HG02840 (cell line): ENCODE measurements at regions not wholly inside any gene's neighbourhood (a gene's known extent, or its start where the extent isn't known, plus 50 kb on each side); places are given as distances from the start of the nearest gene placed in this dataset.
A peak's percentile ranks its signal among the peaks of the same experiment; 100 is the strongest.

ENCODE experiments used
- ATAC-seq: cut with Tn5 transposase; IDR thresholded peaks from one replicate; pipeline ENCODE4 v1.9.1; 2021; ENCODE audit warnings: mild to moderate bottlenecking, moderate library complexity, moderate number of reproducible peaks; ENCODE audit not compliant: unreplicated experiment, low FRiP score

- no peak for ATAC-seq
These were observed 179.4 kb upstream of the BCL6 start for GRCh38 chr3:187924651-187925050.

GRCh38 chr3:187925326-187925725, 180.1 kb upstream of the BCL6 start:
- no peak for ATAC-seq

- no peak for ATAC-seq
These were observed 181.4 kb upstream of the BCL6 start for GRCh38 chr3:187926620-187927019.

GRCh38 chr3:187927565-187927964, 182.3 kb upstream of the BCL6 start:
- no peak for ATAC-seq

- no peak for ATAC-seq
These were observed 184.0 kb upstream of the BCL6 start for GRCh38 chr3:187929112-187929816.

GRCh38 chr3:187930021-187930420, 184.8 kb upstream of the BCL6 start:
- ATAC-seq: no peak

GRCh38 chr3:187931101-187931500, 185.8 kb upstream of the BCL6 start:
- no peak for ATAC-seq

GRCh38 chr3:187931770-187932278, 186.6 kb upstream of the BCL6 start:
- no peak for ATAC-seq

GRCh38 chr3:187932530-187932929, 187.3 kb upstream of the BCL6 start:
- ATAC-seq: no peak

- peak; percentile 90 for ATAC-seq
These were observed 190.4 kb upstream of the BCL6 start for GRCh38 chr3:187935623-187936156.

GRCh38 chr3:187936676-187937075, 191.4 kb upstream of the BCL6 start:
- no peak for ATAC-seq

- ATAC-seq: no peak
These were observed 194.6 kb upstream of the BCL6 start for GRCh38 chr3:187939891-187940290.

GRCh38 chr3:187941135-187941847, 196.0 kb upstream of the BCL6 start:
- ATAC-seq: no peak

GRCh38 chr3:187941848-187942194, 196.6 kb upstream of the BCL6 start:
- ATAC-seq: no peak

- ATAC-seq: no peak
These were observed 197.5 kb upstream of the BCL6 start for GRCh38 chr3:187942658-187943241.

- no peak for ATAC-seq
These were observed 198.6 kb upstream of the BCL6 start for GRCh38 chr3:187943677-187944389.

GRCh38 chr3:187944390-187945179, 199.3 kb upstream of the BCL6 start:
- ATAC-seq: no peak

GRCh38 chr3:187945374-187945773, 200.1 kb upstream of the BCL6 start:
- ATAC-seq: no peak

- no peak for ATAC-seq
These were observed 201.0 kb upstream of the BCL6 start for GRCh38 chr3:187946163-187946691.

- no peak for ATAC-seq
These were observed 201.7 kb upstream of the BCL6 start for GRCh38 chr3:187946981-187947380.
